H4 (cell line): ENCODE measurements at regions not wholly inside any gene's neighbourhood (a gene's known extent, or its start where the extent isn't known, plus 50 kb on each side); places are given as distances from the start of the nearest gene placed in this dataset.

Source experiments
- DNase-seq: peaks from one replicate; pipeline ENCODE4 v3.0.0-alpha.2; 2015; ENCODE audit warnings: low spot score

GRCh38 chr5:82702046-82702445 lies 375.1 kb downstream of the TMEM167A start:
- no peak for DNase-seq

- DNase-seq = no peak
These were observed 377.5 kb downstream of the TMEM167A start for GRCh38 chr5:82699737-82700136.

- DNase-seq = no peak
These were observed 379.2 kb downstream of the TMEM167A start for GRCh38 chr5:82698026-82698425.

GRCh38 chr5:82694711-82695285 lies 382.4 kb downstream of the TMEM167A start:
- DNase-seq = no peak

GRCh38 chr5:82692826-82693225 lies 384.4 kb downstream of the TMEM167A start:
- DNase-seq = no peak

- DNase-seq = no peak
These were observed 392.5 kb downstream of the TMEM167A start for GRCh38 chr5:82684659-82685058.

GRCh38 chr5:82684165-82684564 lies 393.0 kb downstream of the TMEM167A start:
- no peak for DNase-seq

GRCh38 chr5:82679660-82680059 lies 397.5 kb downstream of the TMEM167A start:
- no peak for DNase-seq

GRCh38 chr5:82676661-82677060 lies 398.5 kb upstream of the RPS23 start:
- no peak for DNase-seq

- DNase-seq = no peak
These were observed 396.5 kb upstream of the RPS23 start for GRCh38 chr5:82674671-82675070.

- DNase-seq = no peak
These were observed 395.1 kb upstream of the RPS23 start for GRCh38 chr5:82673057-82673809.

GRCh38 chr5:82670692-82671091 lies 392.5 kb upstream of the RPS23 start:
- DNase-seq = no peak

- DNase-seq = no peak
These were observed 391.6 kb upstream of the RPS23 start for GRCh38 chr5:82669720-82670119.

- no peak for DNase-seq
These were observed 388.2 kb upstream of the RPS23 start for GRCh38 chr5:82666312-82666711.

GRCh38 chr5:82664732-82665131 lies 386.6 kb upstream of the RPS23 start:
- DNase-seq = no peak

- DNase-seq = no peak
These were observed 385.1 kb upstream of the RPS23 start for GRCh38 chr5:82663225-82663624.

- no peak for DNase-seq
These were observed 384.2 kb upstream of the RPS23 start for GRCh38 chr5:82662340-82662739.

- no peak for DNase-seq
These were observed 383.8 kb upstream of the RPS23 start for GRCh38 chr5:82661933-82662332.

- no peak for DNase-seq
These were observed 383.3 kb upstream of the RPS23 start for GRCh38 chr5:82661462-82661861.

GRCh38 chr5:82659115-82659514 lies 381.0 kb upstream of the RPS23 start:
- DNase-seq = no peak

- no peak for DNase-seq
These were observed 379.0 kb upstream of the RPS23 start for GRCh38 chr5:82657033-82657699.

- DNase-seq = no peak
These were observed 378.2 kb upstream of the RPS23 start for GRCh38 chr5:82656341-82656761.

- DNase-seq = no peak
These were observed 376.9 kb upstream of the RPS23 start for GRCh38 chr5:82655078-82655477.
